H1 (cell line): ENCODE measurements at regions not wholly inside any gene's neighbourhood (a gene's known extent, or its start where the extent isn't known, plus 50 kb on each side); places are given as distances from the start of the nearest gene placed in this dataset.

Experiments used
- EGR1 ChIP-seq: IDR thresholded peaks from 2 replicates; pipeline ENCODE4 v1.6.1; 2011; ENCODE audit warnings: low read depth, low read length, borderline replicate concordance
- USF2 ChIP-seq: IDR thresholded peaks from 2 replicates; pipeline ENCODE4 v1.6.1; 2011; ENCODE audit warnings: low read length, improper control_type of control experiment

GRCh38 chrX:79443121-79443520, 76.0 kb upstream of the ITM2A start (continued):
- no peak for TF ChIP-seq EGR1
- no peak for TF ChIP-seq USF2
